ENCODE measurements at regions not wholly inside any gene's neighbourhood (a gene's known extent, or its start where the extent isn't known, plus 50 kb on each side); places are given as distances from the start of the nearest gene placed in this dataset.

DNA sequence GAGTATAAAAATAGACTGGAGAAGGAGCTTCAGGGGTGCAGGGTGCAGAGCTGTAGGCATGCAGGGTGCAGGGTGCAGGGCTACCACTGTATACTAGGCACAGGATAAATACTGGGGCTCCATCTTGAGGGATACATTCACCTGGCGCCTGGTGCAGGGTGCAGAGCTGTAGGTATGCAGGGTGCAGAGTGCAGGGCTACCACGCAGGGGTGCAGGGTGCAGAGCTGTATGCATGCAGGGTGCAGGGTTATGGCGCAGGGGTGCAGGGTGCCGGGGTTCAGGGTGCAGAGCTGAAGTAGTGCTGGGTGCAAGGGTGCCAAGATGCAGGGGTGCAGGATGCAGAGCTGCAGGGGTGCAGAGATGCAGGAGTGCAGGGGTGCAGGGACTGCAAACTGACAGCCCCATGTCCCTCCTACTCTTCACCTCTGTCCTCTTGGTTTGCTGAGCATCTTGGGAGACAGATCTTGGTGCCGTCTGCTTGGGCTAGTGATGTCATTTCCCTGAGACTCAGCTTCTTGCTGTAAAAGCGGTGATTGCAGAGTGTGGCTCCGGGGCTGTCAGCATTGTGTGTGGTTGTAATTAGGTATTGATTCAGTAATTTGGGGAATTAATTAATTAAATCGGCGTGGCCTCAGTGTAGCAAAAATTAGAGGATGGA, 91.2 kb downstream of the ADRA2C start:
- TF ChIP-seq EP300 (IDR thresholded peaks at IDR 0.05), result no peak
- no peak for TF ChIP-seq POLR2AphosphoS5 (IDR thresholded peaks at IDR 0.05)

Data from stomach (tissue), 4 donors.